ENCODE measurements at regions not wholly inside any gene's neighbourhood (a gene's known extent, or its start where the extent isn't known, plus 50 kb on each side); places are given as distances from the start of the nearest gene placed in this dataset.
"Not testable (repeated sequence)": the region's sequence is repeated elsewhere in the genome, so short reads cannot be mapped to it uniquely, and the experiment has no call there.

- no peaks in the 10 kb centered on the region for H3K79me2 ChIP-seq (ENCODE audit: insufficient read depth, low read length)
- H3K27me3 ChIP-seq (ENCODE audit: insufficient read depth, low read length) = no peaks in the 10 kb centered on the region
- H3K9ac ChIP-seq (ENCODE audit: low read length) = no peak overlapping the region
- no peaks in the 10 kb centered on the region for H4K20me1 ChIP-seq (ENCODE audit: insufficient read depth, low read length)
- H2AFZ ChIP-seq (ENCODE audit: low read length) = no peak overlapping the region
- TF ChIP-seq CTCF (IDR thresholded peaks at IDR 0.05; ENCODE audit: low read length) (no peak), EZH2 (IDR thresholded peaks at IDR 0.05; ENCODE audit: borderline replicate concordance, low read length) (no peak)
- H3K4me2 ChIP-seq (ENCODE audit: low read length) = no peak overlapping the region
- no peaks in the 10 kb centered on the region for H3F3A ChIP-seq (ENCODE audit: insufficient read depth, low read length)
- no peaks in the 10 kb centered on the region for H3K9me3 ChIP-seq (ENCODE audit: low read length)
- H3K4me1 ChIP-seq (ENCODE audit: insufficient read depth, low read length, severe bottlenecking) = no peaks in the 10 kb centered on the region
- H3K36me3 ChIP-seq (ENCODE audit: insufficient read depth, low read length) = no peaks in the 10 kb centered on the region
- H3K4me3 ChIP-seq (ENCODE audit: low read depth, low read length, poor library complexity, severe bottlenecking) = no peak overlapping the region
- H3K27ac ChIP-seq (ENCODE audit: low read depth, low read length, poor library complexity, severe bottlenecking) = no peak overlapping the region
- no peaks in the 10 kb centered on the region for H3K9me2 ChIP-seq (ENCODE audit: low read depth, low read length)
Observed at GRCh38 chr15:95698951-95699350, 631.5 kb upstream of the NR2F2 start.

GRCh38 chr15:95699578-95699977 is 630.9 kb upstream of the NR2F2 start:
- Histone ChIP-seq H3F3A (ENCODE audit: insufficient read depth, low read length) (no peaks in the 10 kb centered on the region), H2AFZ (ENCODE audit: low read length) (no peak overlapping the region), H4K20me1 (ENCODE audit: insufficient read depth, low read length) (no peaks in the 10 kb centered on the region), H3K9me3 (ENCODE audit: low read length) (no peaks in the 10 kb centered on the region), H3K36me3 (ENCODE audit: insufficient read depth, low read length) (no peaks in the 10 kb centered on the region), H3K27ac (ENCODE audit: low read depth, low read length, poor library complexity, severe bottlenecking) (no peak overlapping the region), H3K27me3 (ENCODE audit: insufficient read depth, low read length) (no peaks in the 10 kb centered on the region), H3K9me2 (ENCODE audit: low read depth, low read length) (no peaks in the 10 kb centered on the region), H3K4me1 (ENCODE audit: insufficient read depth, low read length, severe bottlenecking) (no peaks in the 10 kb centered on the region), H3K4me2 (ENCODE audit: low read length) (no peak overlapping the region), H3K4me3 (ENCODE audit: low read depth, low read length, poor library complexity, severe bottlenecking) (no peak overlapping the region), H3K9ac (ENCODE audit: low read length) (no peak overlapping the region), H3K79me2 (ENCODE audit: insufficient read depth, low read length) (no peaks in the 10 kb centered on the region)
- TF ChIP-seq EZH2 (IDR thresholded peaks at IDR 0.05; ENCODE audit: borderline replicate concordance, low read length) (no peak), CTCF (IDR thresholded peaks at IDR 0.05; ENCODE audit: low read length) (no peak)

- H3K9ac ChIP-seq (ENCODE audit: low read length); H3K4me2 ChIP-seq (ENCODE audit: low read length); H3K27me3 ChIP-seq (ENCODE audit: insufficient read depth, low read length); H3K4me3 ChIP-seq (ENCODE audit: low read depth, low read length, poor library complexity, severe bottlenecking); H3K9me2 ChIP-seq (ENCODE audit: low read depth, low read length); H4K20me1 ChIP-seq (ENCODE audit: insufficient read depth, low read length); H3K27ac ChIP-seq (ENCODE audit: low read depth, low read length, poor library complexity, severe bottlenecking); H3F3A ChIP-seq (ENCODE audit: insufficient read depth, low read length); H3K36me3 ChIP-seq (ENCODE audit: insufficient read depth, low read length); H3K4me1 ChIP-seq (ENCODE audit: insufficient read depth, low read length, severe bottlenecking); H3K9me3 ChIP-seq (ENCODE audit: low read length); H2AFZ ChIP-seq (ENCODE audit: low read length); H3K79me2 ChIP-seq (ENCODE audit: insufficient read depth, low read length): not testable (repeated sequence)
Observed at GRCh38 chr15:95700692-95701091, 629.8 kb upstream of the NR2F2 start.

- Histone ChIP-seq H4K20me1 (ENCODE audit: insufficient read depth, low read length) (no peaks in the 10 kb centered on the region), H3F3A (ENCODE audit: insufficient read depth, low read length) (no peaks in the 10 kb centered on the region), H3K27me3 (ENCODE audit: insufficient read depth, low read length) (no peaks in the 10 kb centered on the region), H3K9ac (ENCODE audit: low read length) (no peak overlapping the region), H2AFZ (ENCODE audit: low read length) (no peak overlapping the region), H3K4me3 (ENCODE audit: low read depth, low read length, poor library complexity, severe bottlenecking) (no peak overlapping the region), H3K27ac (ENCODE audit: low read depth, low read length, poor library complexity, severe bottlenecking) (no peak overlapping the region), H3K79me2 (ENCODE audit: insufficient read depth, low read length) (no peaks in the 10 kb centered on the region), H3K4me2 (ENCODE audit: low read length) (no peak overlapping the region), H3K9me3 (ENCODE audit: low read length) (no peaks in the 10 kb centered on the region), H3K36me3 (ENCODE audit: insufficient read depth, low read length) (no peaks in the 10 kb centered on the region), H3K9me2 (ENCODE audit: low read depth, low read length) (no peaks in the 10 kb centered on the region), H3K4me1 (ENCODE audit: insufficient read depth, low read length, severe bottlenecking) (no peaks in the 10 kb centered on the region)
- no peak for TF ChIP-seq CTCF (IDR thresholded peaks at IDR 0.05; ENCODE audit: low read length)
- no peak for TF ChIP-seq EZH2 (IDR thresholded peaks at IDR 0.05; ENCODE audit: borderline replicate concordance, low read length)
Observed at GRCh38 chr15:95701410-95701809, 629.1 kb upstream of the NR2F2 start.
